ENCODE measurements at regions not wholly inside any gene's neighbourhood (a gene's known extent, or its start where the extent isn't known, plus 50 kb on each side); places are given as distances from the start of the nearest gene placed in this dataset.

DNA sequence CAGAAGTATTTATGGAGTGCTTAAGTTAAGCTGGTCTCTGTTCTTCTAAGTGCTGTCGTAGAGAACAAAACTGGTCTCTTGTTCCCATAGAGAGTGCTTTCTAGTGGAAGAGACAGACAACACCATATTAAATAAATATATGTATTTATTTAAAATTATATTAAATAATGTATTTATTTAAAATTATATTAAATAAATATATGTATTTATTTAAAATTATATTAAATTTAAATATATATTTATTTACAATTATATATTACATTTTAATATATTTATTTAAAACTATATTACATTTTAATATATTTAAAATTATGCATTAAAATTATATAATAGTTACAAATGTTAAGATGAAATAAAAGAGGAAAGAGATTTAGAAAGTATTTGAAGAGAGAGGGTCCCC lies 175.5 kb upstream of the OLFM3 start:
- no peak overlapping the region for H2BK5ac ChIP-seq (ENCODE audit: low read depth, low read length, poor library complexity, severe bottlenecking)
- no CpG with 5 or more reads among the region's 1 CpG for WGBS, 2 experiments (ENCODE audit: extremely low coverage in 2 of 2, insufficient read length in 1 of 2)
- in situ Hi-C loops (cut with MboI; ENCODE audit: low sequenced_read_pairs) = no loop called here
- TF ChIP-seq CHD1 (IDR thresholded peaks at IDR 0.05; ENCODE audit: low read depth, low read length) = no peak
- no peak for TF ChIP-seq MXI1 (IDR thresholded peaks at IDR 0.05; ENCODE audit: borderline replicate concordance, low read depth, low read length)
- H3K4me2 ChIP-seq (ENCODE audit: low read depth, low read length) = no peak overlapping the region
- H4K91ac ChIP-seq (ENCODE audit: insufficient read depth, low read depth, low read length) = no peak overlapping the region
- no peak overlapping the region for H2BK15ac ChIP-seq (ENCODE audit: low read depth, low read length)
- CTCF ChIA-PET = no interaction called here
- ATAC-seq (ENCODE audit: low read depth) (no peak), DNase-seq (no peak)
- intact Hi-C loops (cut with micrococcal nuclease) = no loop called here
- H3K27ac ChIP-seq (ENCODE audit: insufficient read depth, low read length) = no peak overlapping the region
- H3K79me1 ChIP-seq (ENCODE audit: low read depth in 1 of 2, low read length in 2 of 2) = no peaks in the 10 kb centered on the region
- H4K20me1 ChIP-seq (ENCODE audit: insufficient read depth, low read length) = no peaks in the 10 kb centered on the region
- no peaks in the 10 kb centered on the region for H3K36me3 ChIP-seq (ENCODE audit: control insufficient read depth, insufficient read depth, low read length)
- POLR2A ChIA-PET (ENCODE audit: unreplicated experiment) = no interaction called here
- dilution Hi-C loops (cut with HindIII; ENCODE audit: low sequenced_read_pairs, unreplicated experiment) = no loop called here
- H2BK120ac ChIP-seq (ENCODE audit: low read depth, low read length) = no peak overlapping the region
- H2BK20ac ChIP-seq (ENCODE audit: low read depth, low read length) = no peak overlapping the region
- H2AK9ac ChIP-seq (replicated peaks; ENCODE audit: low read depth, low read length, poor library complexity) = no peak overlapping the region
- no TSS peak for BruUV-seq (replicated peaks)
- no peaks in the 10 kb centered on the region for H3K4me1 ChIP-seq (ENCODE audit: control insufficient read depth, insufficient read depth, low read length)
- no peaks in the 10 kb centered on the region for H3K27me3 ChIP-seq (ENCODE audit: control insufficient read depth, insufficient read depth, low read length)
- no peak overlapping the region for H3K9ac ChIP-seq (ENCODE audit: low read depth, low read length)
- no peak overlapping the region for H4K8ac ChIP-seq (ENCODE audit: low read depth in 2 of 2, low read length in 2 of 2)
- H3K56ac ChIP-seq (ENCODE audit: extremely low read depth, insufficient read depth, low read length) = no peak overlapping the region
- no peak overlapping the region for H2AK5ac ChIP-seq (ENCODE audit: low read depth, low read length)
- no peak overlapping the region for H3K4me3 ChIP-seq (ENCODE audit: insufficient read depth, low read depth, low read length)
- no peak overlapping the region for H3K14ac ChIP-seq (replicated peaks; ENCODE audit: low read depth, low read length)
- H3K9me3 ChIP-seq (ENCODE audit: control insufficient read depth, insufficient read depth, low read length) = 0 out of 2 replicates have a peak, but pooled peaks cover 2% of the 10 kb centered on the region
- no peak overlapping the region for H3K18ac ChIP-seq (ENCODE audit: low read depth, low read length)
- no peak overlapping the region for H3K23ac ChIP-seq (ENCODE audit: low read depth, low read length)
- no peaks in the 10 kb centered on the region for H3K9me1 ChIP-seq (ENCODE audit: insufficient read depth, low read length)
- no peak overlapping the region for H3K4ac ChIP-seq (ENCODE audit: low read depth, low read length)
- no peak overlapping the region for H2AFZ ChIP-seq (replicated peaks; ENCODE audit: low read length, poor library complexity)
- H4K5ac ChIP-seq (ENCODE audit: low read depth, low read length) = no peak overlapping the region
